ENCODE measurements at regions not wholly inside any gene's neighbourhood (a gene's known extent, or its start where the extent isn't known, plus 50 kb on each side); places are given as distances from the start of the nearest gene placed in this dataset.
"Not testable (repeated sequence)": the region's sequence is repeated elsewhere in the genome, so short reads cannot be mapped to it uniquely, and the experiment has no call there.

DNA sequence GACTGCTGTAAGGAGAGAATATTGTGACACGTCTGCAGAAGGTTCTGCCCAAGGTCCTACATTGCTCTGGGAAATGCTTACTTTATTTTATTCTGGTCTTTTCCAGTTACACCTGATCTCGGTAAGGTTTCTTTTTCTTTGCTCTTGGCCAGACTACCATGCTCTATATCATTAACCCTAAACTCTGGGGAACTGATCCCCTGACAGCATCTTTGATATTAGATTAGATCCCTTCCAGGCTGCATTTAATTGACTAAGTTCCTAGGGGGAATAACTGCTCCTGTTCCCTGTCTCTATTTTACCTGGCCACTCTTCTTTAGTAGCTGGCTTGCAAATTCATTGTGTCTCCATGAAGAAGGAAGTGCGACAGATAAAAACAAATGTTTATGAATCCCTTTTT lies 243.5 kb downstream of the MAT2B start:
- H3K4me3 ChIP-seq (ENCODE audit: low read depth, low read length) = no peak overlapping the region
- TF ChIP-seq, protein P1, sequence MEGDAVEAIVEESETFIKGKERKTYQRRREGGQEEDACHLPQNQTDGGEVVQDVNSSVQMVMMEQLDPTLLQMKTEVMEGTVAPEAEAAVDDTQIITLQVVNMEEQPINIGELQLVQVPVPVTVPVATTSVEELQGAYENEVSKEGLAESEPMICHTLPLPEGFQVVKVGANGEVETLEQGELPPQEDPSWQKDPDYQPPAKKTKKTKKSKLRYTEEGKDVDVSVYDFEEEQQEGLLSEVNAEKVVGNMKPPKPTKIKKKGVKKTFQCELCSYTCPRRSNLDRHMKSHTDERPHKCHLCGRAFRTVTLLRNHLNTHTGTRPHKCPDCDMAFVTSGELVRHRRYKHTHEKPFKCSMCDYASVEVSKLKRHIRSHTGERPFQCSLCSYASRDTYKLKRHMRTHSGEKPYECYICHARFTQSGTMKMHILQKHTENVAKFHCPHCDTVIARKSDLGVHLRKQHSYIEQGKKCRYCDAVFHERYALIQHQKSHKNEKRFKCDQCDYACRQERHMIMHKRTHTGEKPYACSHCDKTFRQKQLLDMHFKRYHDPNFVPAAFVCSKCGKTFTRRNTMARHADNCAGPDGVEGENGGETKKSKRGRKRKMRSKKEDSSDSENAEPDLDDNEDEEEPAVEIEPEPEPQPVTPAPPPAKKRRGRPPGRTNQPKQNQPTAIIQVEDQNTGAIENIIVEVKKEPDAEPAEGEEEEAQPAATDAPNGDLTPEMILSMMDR (IDR thresholded peaks at IDR 0.05; ENCODE audit: low read depth, low read length, missing control alignments) = no peak
- no peak for DNase-seq (ENCODE audit: low read depth)

DNA sequence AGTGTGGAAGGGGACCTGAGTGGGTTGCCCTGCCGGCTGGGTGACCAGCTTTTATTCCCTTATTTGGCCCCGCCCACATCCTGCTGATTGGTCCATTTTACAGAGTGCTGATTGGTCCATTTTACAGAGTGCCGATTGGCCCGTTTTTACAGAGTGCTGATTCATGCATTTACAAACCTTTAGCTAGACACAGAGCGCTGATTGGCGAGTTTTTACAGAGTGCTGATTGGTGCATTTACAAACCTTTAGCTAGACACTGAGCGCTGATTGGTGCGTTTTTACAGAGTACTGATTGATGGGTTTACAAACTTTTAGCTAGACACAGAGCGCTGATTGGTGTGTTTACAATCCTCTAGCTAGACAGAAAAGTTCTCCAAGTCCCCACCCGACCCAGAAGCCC lies 245.0 kb downstream of the MAT2B start:
- not testable (repeated sequence) for DNase-seq (ENCODE audit: low read depth); H3K4me3 ChIP-seq (ENCODE audit: low read depth, low read length)

DNA sequence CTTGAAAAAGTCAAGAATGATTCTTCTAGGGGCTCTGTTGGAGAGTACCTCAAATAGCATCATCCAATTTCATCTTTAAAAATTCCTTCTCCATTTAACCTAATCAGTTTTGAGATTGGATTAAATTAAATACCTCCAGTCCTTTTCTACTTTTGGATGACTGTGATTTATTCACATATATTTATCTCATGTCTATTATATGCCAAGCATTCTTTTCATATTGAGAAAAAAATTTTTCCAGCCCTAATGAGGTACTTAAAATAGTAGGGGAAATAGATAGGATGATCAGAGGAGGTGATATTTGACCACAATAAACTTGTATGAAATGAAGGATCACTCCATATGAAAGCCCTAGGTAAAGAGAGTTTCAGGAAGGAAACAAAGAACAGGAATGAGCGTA lies 250.1 kb downstream of the MAT2B start:
- DNase-seq (ENCODE audit: low read depth) = no peak
- TF ChIP-seq, protein P1 (IDR thresholded peaks at IDR 0.05; ENCODE audit: low read depth, low read length, missing control alignments) = no peak
- H3K4me3 ChIP-seq (ENCODE audit: low read depth, low read length) = no peak overlapping the region

DNA sequence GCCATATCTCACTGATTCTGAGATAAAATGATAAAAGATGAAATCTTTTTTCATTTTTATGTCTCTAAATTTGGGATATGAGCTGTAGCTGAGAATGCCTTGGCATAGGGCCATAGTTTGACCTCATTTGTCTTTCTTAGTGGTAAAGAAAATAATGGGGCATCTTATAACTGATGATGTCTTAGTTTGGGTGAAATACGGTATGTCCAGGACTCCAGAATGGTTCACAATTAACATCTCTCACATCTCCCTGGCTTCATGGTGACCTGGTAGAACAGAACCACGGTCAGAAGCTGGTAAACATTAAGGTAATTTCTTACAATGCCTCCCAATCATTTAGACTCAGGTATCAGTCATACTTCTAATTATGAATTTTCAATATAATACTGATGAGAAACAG lies 250.8 kb downstream of the MAT2B start:
- no peak for DNase-seq (ENCODE audit: low read depth)
- no peak overlapping the region for H3K4me3 ChIP-seq (ENCODE audit: low read depth, low read length)
- TF ChIP-seq, protein P1 (IDR thresholded peaks at IDR 0.05; ENCODE audit: low read depth, low read length, missing control alignments) = no peak

DNA sequence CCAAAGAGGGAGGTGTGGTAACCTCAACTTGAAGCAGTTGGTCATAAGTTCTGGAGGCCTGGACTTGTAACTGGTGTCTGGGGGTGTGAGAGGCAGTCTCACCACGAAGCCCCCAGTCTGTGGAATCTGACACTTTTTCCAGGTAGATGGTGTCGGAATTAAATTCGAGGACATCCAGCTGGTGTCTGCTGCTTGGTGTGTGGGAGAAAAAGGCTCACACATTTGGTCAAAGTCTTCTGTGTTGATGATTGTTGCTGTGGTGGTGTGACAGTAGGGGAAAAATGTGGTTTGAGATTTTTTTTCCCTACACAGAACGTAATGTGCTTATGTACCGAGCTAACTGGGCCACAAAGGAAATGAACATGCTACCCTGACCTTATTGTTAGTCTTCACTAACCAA lies 251.9 kb downstream of the MAT2B start:
- TF ChIP-seq, protein P1 (IDR thresholded peaks at IDR 0.05; ENCODE audit: low read depth, low read length, missing control alignments) = no peak

DNA sequence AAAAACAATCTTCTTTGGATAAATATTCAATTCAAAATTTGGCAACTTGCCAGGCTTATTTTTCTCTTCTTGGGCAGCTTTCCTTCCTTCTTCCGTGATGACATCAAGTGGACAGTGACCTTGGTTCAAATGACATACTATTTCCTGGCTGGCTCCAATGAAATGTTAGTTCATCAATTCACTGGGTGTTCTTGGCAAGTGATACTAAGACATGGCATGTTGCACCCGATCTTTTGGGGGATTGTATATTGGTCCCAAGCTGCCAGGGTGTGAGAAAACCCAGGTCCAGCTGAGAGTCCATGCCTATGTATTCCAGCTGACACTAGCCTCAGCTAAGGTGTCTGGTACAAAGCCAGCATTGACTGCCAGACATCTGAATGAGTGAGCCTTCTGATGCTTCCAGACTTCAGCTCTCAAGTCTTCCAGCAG lies 252.9 kb downstream of the MAT2B start:
- TF ChIP-seq, protein P1 (IDR thresholded peaks at IDR 0.05; ENCODE audit: low read depth, low read length, missing control alignments) = no peak
- H3K4me3 ChIP-seq (ENCODE audit: low read depth, low read length) = no peak overlapping the region
- DNase-seq (ENCODE audit: low read depth) = no peak

More for the DNA sequence above, 251.9 kb downstream of the MAT2B start:
- H3K4me3 ChIP-seq (ENCODE audit: low read depth, low read length) = no peak overlapping the region
- no peak for DNase-seq (ENCODE audit: low read depth)

DNA sequence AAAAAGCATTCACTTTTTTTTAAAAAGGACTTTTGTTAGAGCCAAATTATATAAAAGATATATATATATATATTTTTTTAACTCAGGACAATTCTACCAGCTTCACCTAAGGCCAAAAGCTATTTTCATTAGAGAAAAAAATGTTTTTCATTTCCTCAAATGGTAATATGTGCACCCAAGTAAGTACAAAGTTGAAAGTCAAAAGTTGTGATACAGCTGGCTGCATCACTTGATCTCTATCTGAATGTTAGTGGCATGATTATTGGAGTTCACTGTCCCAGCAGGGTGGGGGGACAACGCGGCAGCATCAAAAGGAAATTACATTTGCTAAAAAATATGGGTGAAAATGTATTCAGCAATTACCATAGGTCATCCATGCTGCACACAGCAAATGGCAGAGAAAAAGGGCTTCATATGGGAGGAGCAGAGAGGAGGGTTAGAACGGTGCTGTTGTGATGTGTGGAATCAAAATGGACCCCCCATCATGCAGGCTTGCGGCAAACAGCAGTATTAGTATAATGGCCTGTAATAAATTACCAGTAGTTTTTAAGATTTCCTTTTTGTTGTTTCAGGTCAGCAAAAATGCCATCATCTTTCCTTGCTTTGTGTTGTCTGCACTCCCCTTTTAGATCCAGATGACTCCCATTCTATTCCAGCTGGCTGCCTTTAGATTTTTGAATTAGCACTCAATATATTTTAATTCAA lies 253.7 kb downstream of the MAT2B start:
- TF ChIP-seq, protein P1 (IDR thresholded peaks at IDR 0.05; ENCODE audit: low read depth, low read length, missing control alignments) = no peak
- H3K4me3 ChIP-seq (ENCODE audit: low read depth, low read length) = no peak overlapping the region
- no peak for DNase-seq (ENCODE audit: low read depth)

Data from GM12864 (cell line).